Nephron (organoid): ENCODE measurements at regions not wholly inside any gene's neighbourhood (a gene's known extent, or its start where the extent isn't known, plus 50 kb on each side); places are given as distances from the start of the nearest gene placed in this dataset.

ENCODE experiments used
- H3K27ac Mint-ChIP-seq, 3 experiments: 2 replicates each; pipeline ENCODE4 v1.8.0; 2020; ENCODE audit warnings: mixed read lengths in 3 of 3, mild to moderate bottlenecking in 2 of 3, moderate library complexity in 1 of 3
- H3K27me3 Mint-ChIP-seq: 2 replicates; pipeline ENCODE4 v1.8.0; 2021; ENCODE audit warnings: low read depth, mild to moderate bottlenecking, moderate library complexity, mixed read lengths
- H3K36me3 Mint-ChIP-seq: 2 replicates; pipeline ENCODE4 v1.8.0; 2020; ENCODE audit warnings: low read depth, mixed read lengths
- H3K4me1 Mint-ChIP-seq: 2 replicates; pipeline ENCODE4 v1.8.0; 2020; ENCODE audit warnings: mixed read lengths
- H3K4me3 Mint-ChIP-seq, 3 experiments: 2 replicates each; pipeline ENCODE4 v1.8.0; 2020; ENCODE audit warnings: mild to moderate bottlenecking in 3 of 3, mixed read lengths in 3 of 3, moderate library complexity in 2 of 3
- H3K9me3 Mint-ChIP-seq: 2 replicates; pipeline ENCODE4 v1.8.0; 2020; ENCODE audit warnings: mixed read lengths
- CTCF ChIP-seq, 3 experiments: fragments of 200-600 bp; sonication (generic); IDR thresholded peaks; one replicate each; pipeline ENCODE4 v1.5.0; 2021; ENCODE audit warnings: antibody characterized with exemption in 3 of 3; ENCODE audit not compliant: unreplicated experiment in 3 of 3

DNA sequence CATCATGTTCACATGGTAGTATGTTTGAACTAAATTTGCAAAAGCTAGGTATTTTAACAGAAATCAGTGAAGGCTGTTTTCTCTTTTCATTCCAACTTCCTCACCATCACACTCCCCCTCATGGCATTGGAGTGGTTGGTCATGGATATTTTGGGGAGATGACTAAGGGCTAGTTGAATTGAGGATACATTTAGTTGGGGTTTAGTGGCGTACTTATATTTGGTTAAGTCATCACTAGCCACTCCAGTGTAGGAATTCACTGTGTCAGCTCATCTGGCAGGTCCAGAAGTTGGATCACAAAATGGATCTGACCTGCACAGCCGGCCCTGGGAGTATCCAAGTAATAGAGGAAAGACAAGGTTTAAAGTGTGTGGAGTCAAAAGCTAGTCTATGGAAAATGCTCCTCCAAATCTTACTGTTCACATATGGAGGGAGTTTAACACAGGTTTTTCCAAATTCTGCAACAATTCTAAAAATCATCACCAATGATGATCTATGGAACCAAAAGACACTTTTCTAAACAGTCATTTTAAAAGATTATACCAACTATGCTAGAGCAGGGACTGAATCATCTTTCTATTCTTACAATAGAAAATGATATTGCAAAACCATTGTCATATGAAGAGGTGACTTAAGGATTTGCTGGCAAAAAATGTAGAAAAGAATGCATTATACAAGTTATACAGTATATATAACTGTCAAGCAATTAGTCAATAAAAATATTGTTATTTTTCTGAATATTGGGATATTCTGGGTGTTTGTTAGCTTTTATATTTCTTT lies 247.8 kb upstream of the PEX5L start:
- Mint-ChIP-seq H3K27ac (no peak overlapping the region), H3K4me1 (no peaks in the 10 kb centered on the region), H3K36me3 (no peaks in the 10 kb centered on the region), H3K4me3 (no peak overlapping the region), H3K27me3 (no peaks in the 10 kb centered on the region), H3K9me3 (no peaks in the 10 kb centered on the region)
- TF ChIP-seq CTCF (IDR thresholded peaks at IDR 0.05; ENCODE audit: unreplicated experiment in 3 of 3) = no peak

- Mint-ChIP-seq H3K4me3 (no peak overlapping the region), H3K27ac (no peak overlapping the region), H3K36me3 (no peaks in the 10 kb centered on the region), H3K27me3 (no peaks in the 10 kb centered on the region), H3K4me1 (no peaks in the 10 kb centered on the region), H3K9me3 (peaks cover 3% of the 10 kb centered on the region)
- TF ChIP-seq CTCF (IDR thresholded peaks at IDR 0.05; ENCODE audit: unreplicated experiment in 3 of 3) = no peak
These were observed 251.0 kb upstream of the PEX5L start for GRCh38 chr3:180287703-180288102.

- Mint-ChIP-seq H3K27me3 (no peaks in the 10 kb centered on the region), H3K4me1 (no peaks in the 10 kb centered on the region), H3K4me3 (no peak overlapping the region), H3K36me3 (no peaks in the 10 kb centered on the region), H3K27ac (no peak overlapping the region), H3K9me3 (peaks cover 3% of the 10 kb centered on the region)
- TF ChIP-seq CTCF (IDR thresholded peaks at IDR 0.05; ENCODE audit: unreplicated experiment in 3 of 3) = no peak
These were observed 252.1 kb upstream of the PEX5L start for GRCh38 chr3:180288816-180289215.

GRCh38 chr3:180290300-180290699 lies 253.6 kb upstream of the PEX5L start:
- Mint-ChIP-seq H3K4me3 (no peak overlapping the region), H3K4me1 (no peaks in the 10 kb centered on the region), H3K27me3 (no peaks in the 10 kb centered on the region), H3K27ac (no peak overlapping the region), H3K9me3 (peaks cover 3% of the 10 kb centered on the region), H3K36me3 (no peaks in the 10 kb centered on the region)
- no peak for TF ChIP-seq CTCF (IDR thresholded peaks at IDR 0.05; ENCODE audit: unreplicated experiment in 3 of 3)

- H3K27me3 Mint-ChIP-seq = no peaks in the 10 kb centered on the region
- H3K36me3 Mint-ChIP-seq = no peaks in the 10 kb centered on the region
- no peak overlapping the region for H3K27ac Mint-ChIP-seq
- H3K4me3 Mint-ChIP-seq = no peak overlapping the region
- TF ChIP-seq CTCF (IDR thresholded peaks at IDR 0.05; ENCODE audit: unreplicated experiment in 3 of 3) = no peak
- H3K4me1 Mint-ChIP-seq = peaks cover 5% of the 10 kb centered on the region
- H3K9me3 Mint-ChIP-seq = peaks cover 3% of the 10 kb centered on the region
These were observed 257.7 kb upstream of the PEX5L start for GRCh38 chr3:180294282-180295027.
